CD4-positive, alpha-beta T cell treated with Interleukin-17A for 1 hour (primary cell): ENCODE measurements at regions not wholly inside any gene's neighbourhood (a gene's known extent, or its start where the extent isn't known, plus 50 kb on each side); places are given as distances from the start of the nearest gene placed in this dataset.

ENCODE experiments used
- DNase-seq: peaks from one replicate; pipeline ENCODE4 v3.0.0-alpha.2; 2020

- DNase-seq: no peak
Measured at GRCh38 chr3:160170409-160171370, 54.5 kb upstream of the C3orf80 start.

GRCh38 chr3:160171813-160172212 lies 53.4 kb upstream of the C3orf80 start:
- DNase-seq: no peak

GRCh38 chr3:160174621-160175020 lies 50.6 kb upstream of the C3orf80 start:
- DNase-seq: no peak
